ENCODE measurements at regions not wholly inside any gene's neighbourhood (a gene's known extent, or its start where the extent isn't known, plus 50 kb on each side); places are given as distances from the start of the nearest gene placed in this dataset.
"Not testable (repeated sequence)": the region's sequence is repeated elsewhere in the genome, so short reads cannot be mapped to it uniquely, and the experiment has no call there.

- H3K4me3 ChIP-seq (ENCODE audit: low read depth, low read length), result no peak overlapping the region
- DNase-seq (ENCODE audit: low read depth), result no peak
- TF ChIP-seq CTCF (conservative IDR thresholded peaks at IDR 0.05; ENCODE audit: low read depth, low read length), result no peak
Observed at GRCh38 chr7:35908331-35909216, 107.7 kb downstream of the SEPTIN7 start.

GRCh38 chr7:35909870-35910357, 109.1 kb downstream of the SEPTIN7 start:
- DNase-seq (ENCODE audit: low read depth), result no peak
- TF ChIP-seq CTCF (conservative IDR thresholded peaks at IDR 0.05; ENCODE audit: low read depth, low read length), result no peak
- H3K4me3 ChIP-seq (ENCODE audit: low read depth, low read length), result no peak overlapping the region

DNA sequence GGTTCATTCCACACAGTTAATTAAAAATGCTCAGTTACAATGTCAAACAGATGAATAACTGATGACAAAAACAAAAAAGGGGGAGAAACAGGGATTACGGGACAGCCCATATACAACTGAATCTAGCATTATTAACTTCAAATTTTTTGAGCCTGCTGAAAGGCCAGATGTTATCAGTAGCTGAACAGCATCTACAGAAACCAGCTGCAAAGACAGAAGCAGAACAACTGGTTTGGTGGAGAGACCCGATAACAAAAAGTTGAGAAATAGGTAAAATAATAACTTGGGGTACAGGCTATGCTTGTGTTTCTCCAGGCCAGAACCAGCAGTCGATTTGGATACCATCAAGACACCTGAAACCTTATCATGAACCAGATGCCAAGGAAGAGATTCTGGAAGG, 109.8 kb downstream of the SEPTIN7 start:
- not testable (repeated sequence) for DNase-seq (ENCODE audit: low read depth); H3K4me3 ChIP-seq (ENCODE audit: low read depth, low read length)

GRCh38 chr7:35913350-35913749, 112.5 kb downstream of the SEPTIN7 start:
- DNase-seq (ENCODE audit: low read depth); H3K4me3 ChIP-seq (ENCODE audit: low read depth, low read length): not testable (repeated sequence)

GRCh38 chr7:35914214-35914613, 113.4 kb downstream of the SEPTIN7 start:
- DNase-seq (ENCODE audit: low read depth); H3K4me3 ChIP-seq (ENCODE audit: low read depth, low read length): not testable (repeated sequence)

DNA sequence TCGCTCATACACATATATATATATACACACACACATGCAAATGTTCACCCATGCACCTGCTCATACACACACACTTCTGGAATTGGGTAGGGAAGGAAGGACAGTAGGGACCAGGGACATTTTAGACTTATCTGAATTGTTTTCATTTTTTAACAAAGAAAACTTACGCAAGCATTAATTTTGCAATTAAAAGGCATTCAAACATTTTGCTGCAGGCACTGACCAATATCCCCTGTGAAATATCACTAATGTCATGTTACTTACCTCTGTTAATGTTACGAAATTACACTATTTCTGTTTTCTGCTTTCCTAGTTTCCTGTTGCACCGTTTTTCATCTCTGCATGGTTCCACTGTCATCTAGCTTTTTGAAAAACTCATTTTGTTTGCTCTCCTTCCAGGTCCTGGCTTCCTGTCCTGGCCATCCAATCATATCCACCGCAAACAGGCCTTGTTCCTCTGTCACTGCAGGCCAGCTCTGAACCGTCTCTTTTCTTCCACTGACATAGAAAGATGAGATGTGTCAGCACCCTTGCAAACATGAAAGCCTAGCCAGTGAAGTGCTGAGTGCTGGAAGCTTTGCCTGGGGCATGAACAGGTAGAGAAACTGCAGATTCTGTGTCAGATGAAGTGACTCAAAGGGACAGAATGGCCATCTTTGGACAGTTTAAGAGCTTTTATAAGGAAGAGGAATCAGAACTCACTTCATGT, 114.5 kb downstream of the SEPTIN7 start:
- not testable (repeated sequence) for H3K4me3 ChIP-seq (ENCODE audit: low read depth, low read length); DNase-seq (ENCODE audit: low read depth)

DNA sequence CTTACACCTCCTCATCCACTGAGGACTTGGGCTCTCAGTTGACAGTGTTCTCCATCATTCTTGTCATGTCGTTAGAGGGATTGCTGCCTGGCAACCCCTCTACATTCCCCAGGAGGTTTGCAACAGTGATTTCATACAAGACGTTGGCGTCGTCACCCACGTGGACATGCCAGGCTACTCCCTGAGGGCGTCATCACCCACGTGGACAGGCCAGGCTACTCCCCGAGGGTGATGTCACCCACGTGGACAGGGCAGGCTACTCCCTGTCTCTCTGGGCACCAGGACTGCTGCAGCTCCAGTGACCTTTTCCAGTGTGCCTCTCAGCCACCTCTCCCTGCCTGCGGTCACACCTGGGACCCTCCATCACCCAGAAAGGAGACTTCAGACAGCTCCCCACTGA, 117.4 kb downstream of the SEPTIN7 start:
- not testable (repeated sequence) for DNase-seq (ENCODE audit: low read depth); H3K4me3 ChIP-seq (ENCODE audit: low read depth, low read length)

GRCh38 chr7:35919607-35920006, 118.8 kb downstream of the SEPTIN7 start:
- not testable (repeated sequence) for DNase-seq (ENCODE audit: low read depth); H3K4me3 ChIP-seq (ENCODE audit: low read depth, low read length)

DNA sequence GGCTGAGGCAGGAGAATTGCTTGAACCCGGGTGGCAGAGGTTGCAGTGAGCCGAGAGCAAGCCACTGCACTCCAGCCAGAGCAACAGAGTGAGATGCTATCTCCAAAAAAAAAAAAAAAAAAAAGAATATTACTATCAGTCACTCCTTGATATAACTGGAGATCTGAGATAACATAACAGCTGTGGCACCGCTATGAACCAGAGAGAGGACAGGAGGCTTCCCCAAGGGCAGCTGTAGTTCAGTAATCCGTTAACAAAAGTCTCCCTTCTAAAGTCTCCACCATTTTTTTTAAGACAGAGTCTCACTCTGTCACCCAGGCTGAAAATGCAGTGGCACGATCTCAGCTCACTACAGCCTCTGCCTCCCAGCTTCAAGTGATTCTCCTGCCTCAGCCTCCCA, 120.5 kb downstream of the SEPTIN7 start:
- not testable (repeated sequence) for H3K4me3 ChIP-seq (ENCODE audit: low read depth, low read length); DNase-seq (ENCODE audit: low read depth)

DNA sequence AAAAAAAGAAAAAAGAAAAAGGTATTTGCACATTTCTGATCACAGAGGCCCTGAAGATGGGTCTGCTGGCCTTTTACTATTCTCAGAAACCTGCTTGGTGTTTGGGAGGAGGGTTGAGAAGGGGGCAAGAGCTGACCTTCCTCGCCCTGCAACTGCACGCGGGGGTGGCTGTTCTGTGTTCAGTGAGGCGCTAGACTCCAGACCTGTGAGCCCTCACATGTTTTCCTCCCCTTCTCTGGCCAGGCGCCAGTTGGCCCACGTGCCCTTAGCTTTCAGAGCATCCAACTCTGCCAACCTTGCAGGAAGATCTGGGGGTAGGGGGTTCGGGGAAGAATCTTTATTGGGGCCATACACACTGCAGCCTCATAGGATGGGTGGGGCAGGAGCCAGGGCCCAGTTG, 123.8 kb downstream of the SEPTIN7 start:
- H3K4me3 ChIP-seq (ENCODE audit: low read depth, low read length); DNase-seq (ENCODE audit: low read depth): not testable (repeated sequence)

- DNase-seq (ENCODE audit: low read depth); H3K4me3 ChIP-seq (ENCODE audit: low read depth, low read length): not testable (repeated sequence)
Observed at GRCh38 chr7:35926966-35927365, 126.1 kb downstream of the SEPTIN7 start.

GRCh38 chr7:35931134-35931533, 130.3 kb downstream of the SEPTIN7 start:
- not testable (repeated sequence) for DNase-seq (ENCODE audit: low read depth); H3K4me3 ChIP-seq (ENCODE audit: low read depth, low read length)

DNA sequence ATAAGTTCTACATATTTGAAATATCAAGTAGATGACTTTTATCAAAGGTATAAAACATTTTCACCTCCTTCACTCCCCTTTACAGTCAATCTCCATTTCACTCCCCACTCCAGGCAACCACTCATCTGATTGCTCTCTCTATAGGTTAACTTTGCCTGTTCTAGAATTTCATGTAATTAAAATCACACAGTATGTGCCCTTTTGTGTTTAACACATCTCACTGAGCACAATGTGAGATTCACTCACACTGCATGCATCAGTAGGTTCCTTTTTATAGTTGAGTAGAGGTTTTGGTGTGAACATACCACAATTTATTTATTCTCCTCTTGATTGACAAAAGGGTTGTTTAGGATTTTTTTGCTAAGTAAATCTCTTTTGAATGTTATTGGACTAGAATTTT, 130.7 kb downstream of the SEPTIN7 start:
- DNase-seq (ENCODE audit: low read depth); H3K4me3 ChIP-seq (ENCODE audit: low read depth, low read length): not testable (repeated sequence)

DNA sequence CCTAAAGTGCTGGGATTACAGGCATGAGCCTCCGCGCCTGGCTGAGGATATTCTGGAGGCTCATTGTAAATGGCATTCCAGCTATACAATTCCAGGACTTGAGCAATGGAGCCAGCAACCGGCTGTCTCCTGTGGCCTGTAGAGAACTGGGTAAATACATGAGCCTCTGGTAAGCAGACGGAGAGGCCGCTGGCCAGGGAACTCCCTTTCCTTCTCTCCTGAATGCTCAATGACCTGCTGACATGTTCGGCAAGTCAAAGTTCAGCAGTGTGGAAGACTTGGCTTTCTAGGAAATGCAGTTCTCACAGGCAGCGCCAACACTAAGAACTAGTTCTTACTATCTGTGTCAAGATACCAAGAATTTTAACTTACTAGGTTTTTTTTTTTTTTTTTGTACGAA, 139.8 kb downstream of the SEPTIN7 start:
- H3K4me3 ChIP-seq (ENCODE audit: low read depth, low read length); DNase-seq (ENCODE audit: low read depth): not testable (repeated sequence)
